ENCODE measurements at regions not wholly inside any gene's neighbourhood (a gene's known extent, or its start where the extent isn't known, plus 50 kb on each side); places are given as distances from the start of the nearest gene placed in this dataset.

- H3K4me1 ChIP-seq (ENCODE audit: control insufficient read depth, extremely low read depth, insufficient read depth, low read length) = peaks cover 11% of the 10 kb centered on the region
- H4K20me1 ChIP-seq (ENCODE audit: control insufficient read depth, extremely low read depth, insufficient read depth, low read length) = no peaks in the 10 kb centered on the region
- no peaks in the 10 kb centered on the region for H3K27me3 ChIP-seq (ENCODE audit: control insufficient read depth, insufficient read depth, low read length)
- DNase-seq (ENCODE audit: low read depth in 2 of 2) = peak; percentile 83 to 91
- peak overlapping the region; percentile 76 for H3K27ac ChIP-seq (ENCODE audit: insufficient read depth, low read length)
- no peaks in the 10 kb centered on the region for H3K9me3 ChIP-seq (ENCODE audit: control insufficient read depth, insufficient read depth, low read depth, low read length)
- no peak overlapping the region for H3K4me3 ChIP-seq (replicated peaks in 1 of 4; ENCODE audit: control extremely low read depth in 1 of 4, insufficient read depth in 1 of 4, low read depth in 3 of 4, low read length in 4 of 4)
- H2AFZ ChIP-seq (ENCODE audit: low read length) = no peak overlapping the region
- H3K79me2 ChIP-seq (ENCODE audit: control insufficient read depth, insufficient read depth, low read length) = no peaks in the 10 kb centered on the region
- TF ChIP-seq CTCF (conservative IDR thresholded peaks at IDR 0.05 in 1 of 2, IDR thresholded peaks at IDR 0.05 in 1 of 2; ENCODE audit: low read depth in 1 of 2, low read length in 2 of 2) (no peak), EZH2 (IDR thresholded peaks at IDR 0.05; ENCODE audit: low read length, missing control alignments) (no peak)
- no peak overlapping the region for H3K9ac ChIP-seq (ENCODE audit: insufficient read depth, low read length)
- H3K36me3 ChIP-seq (ENCODE audit: control insufficient read depth, insufficient read depth, low read length) = no peaks in the 10 kb centered on the region
- peak overlapping the region; percentile 61 for H3K4me2 ChIP-seq (ENCODE audit: extremely low read depth, insufficient read depth, low read length)
Observed at GRCh38 chr7:81627536-81628287, 142.1 kb downstream of the HGF start.

GRCh38 chr7:81626008-81626407 is 143.8 kb downstream of the HGF start:
- H4K20me1 ChIP-seq (ENCODE audit: control insufficient read depth, extremely low read depth, insufficient read depth, low read length) = no peaks in the 10 kb centered on the region
- no peaks in the 10 kb centered on the region for H3K9me3 ChIP-seq (ENCODE audit: control insufficient read depth, insufficient read depth, low read depth, low read length)
- no peak overlapping the region for H3K9ac ChIP-seq (ENCODE audit: insufficient read depth, low read length)
- no peak overlapping the region for H3K4me3 ChIP-seq (replicated peaks in 1 of 4; ENCODE audit: control extremely low read depth in 1 of 4, insufficient read depth in 1 of 4, low read depth in 3 of 4, low read length in 4 of 4)
- H3K27me3 ChIP-seq (ENCODE audit: control insufficient read depth, insufficient read depth, low read length) = no peaks in the 10 kb centered on the region
- H3K27ac ChIP-seq (ENCODE audit: insufficient read depth, low read length) = peak overlapping the region; percentile 16
- TF ChIP-seq EZH2 (IDR thresholded peaks at IDR 0.05; ENCODE audit: low read length, missing control alignments) (no peak), CTCF (conservative IDR thresholded peaks at IDR 0.05 in 1 of 2, IDR thresholded peaks at IDR 0.05 in 1 of 2; ENCODE audit: low read depth in 1 of 2, low read length in 2 of 2) (no peak)
- peaks cover 11% of the 10 kb centered on the region for H3K4me1 ChIP-seq (ENCODE audit: control insufficient read depth, extremely low read depth, insufficient read depth, low read length)
- H2AFZ ChIP-seq (ENCODE audit: low read length) = no peak overlapping the region
- H3K4me2 ChIP-seq (ENCODE audit: extremely low read depth, insufficient read depth, low read length) = no peak overlapping the region
- no peaks in the 10 kb centered on the region for H3K36me3 ChIP-seq (ENCODE audit: control insufficient read depth, insufficient read depth, low read length)
- H3K79me2 ChIP-seq (ENCODE audit: control insufficient read depth, insufficient read depth, low read length) = no peaks in the 10 kb centered on the region
- DNase-seq (ENCODE audit: low read depth in 2 of 2) = peak; percentile 55 to 67

- no peak overlapping the region for H2AFZ ChIP-seq (ENCODE audit: low read length)
- H3K27ac ChIP-seq (ENCODE audit: insufficient read depth, low read length) = no peak overlapping the region
- DNase-seq (ENCODE audit: low read depth in 2 of 2) = peak in 1 of 2 donors; percentile 70
- H3K9ac ChIP-seq (ENCODE audit: insufficient read depth, low read length) = no peak overlapping the region
- no peak overlapping the region for H3K4me3 ChIP-seq (replicated peaks in 1 of 4; ENCODE audit: control extremely low read depth in 1 of 4, insufficient read depth in 1 of 4, low read depth in 3 of 4, low read length in 4 of 4)
- H3K79me2 ChIP-seq (ENCODE audit: control insufficient read depth, insufficient read depth, low read length) = no peaks in the 10 kb centered on the region
- H3K27me3 ChIP-seq (ENCODE audit: control insufficient read depth, insufficient read depth, low read length) = no peaks in the 10 kb centered on the region
- no peaks in the 10 kb centered on the region for H3K9me3 ChIP-seq (ENCODE audit: control insufficient read depth, insufficient read depth, low read depth, low read length)
- H3K4me1 ChIP-seq (ENCODE audit: control insufficient read depth, extremely low read depth, insufficient read depth, low read length) = peaks cover 11% of the 10 kb centered on the region
- TF ChIP-seq EZH2 (IDR thresholded peaks at IDR 0.05; ENCODE audit: low read length, missing control alignments) (no peak), CTCF (conservative IDR thresholded peaks at IDR 0.05 in 1 of 2, IDR thresholded peaks at IDR 0.05 in 1 of 2; ENCODE audit: low read depth in 1 of 2, low read length in 2 of 2) (no peak)
- H3K36me3 ChIP-seq (ENCODE audit: control insufficient read depth, insufficient read depth, low read length) = no peaks in the 10 kb centered on the region
- no peaks in the 10 kb centered on the region for H4K20me1 ChIP-seq (ENCODE audit: control insufficient read depth, extremely low read depth, insufficient read depth, low read length)
- H3K4me2 ChIP-seq (ENCODE audit: extremely low read depth, insufficient read depth, low read length) = no peak overlapping the region
Observed at GRCh38 chr7:81624650-81625631, 144.9 kb downstream of the HGF start.

Data from fibroblast of lung (primary cell).